ENCODE measurements at regions not wholly inside any gene's neighbourhood (a gene's known extent, or its start where the extent isn't known, plus 50 kb on each side); places are given as distances from the start of the nearest gene placed in this dataset.

DNA sequence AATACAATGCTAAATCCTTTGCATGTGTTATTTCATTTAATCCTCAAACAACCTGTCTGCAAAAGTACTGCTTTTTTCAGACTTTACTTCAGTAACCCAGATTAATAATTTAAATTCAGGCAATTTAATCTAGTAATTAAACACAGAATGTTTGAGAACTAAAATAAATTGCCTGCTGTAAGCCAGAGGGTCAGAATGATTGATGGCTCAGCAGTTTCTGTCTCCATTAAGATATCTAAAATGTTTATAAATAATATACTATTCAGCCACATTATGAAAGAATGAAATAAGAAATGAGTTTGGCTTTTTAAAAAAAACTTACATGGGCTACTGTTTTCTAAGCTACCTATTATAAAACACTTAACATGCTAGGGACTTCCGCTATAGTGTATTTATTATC, 846.0 kb downstream of the FAM181B start:
- TF ChIP-seq CTCF (IDR thresholded peaks at IDR 0.05) = no peak
- H3K27ac ChIP-seq = no peak overlapping the region

DNA sequence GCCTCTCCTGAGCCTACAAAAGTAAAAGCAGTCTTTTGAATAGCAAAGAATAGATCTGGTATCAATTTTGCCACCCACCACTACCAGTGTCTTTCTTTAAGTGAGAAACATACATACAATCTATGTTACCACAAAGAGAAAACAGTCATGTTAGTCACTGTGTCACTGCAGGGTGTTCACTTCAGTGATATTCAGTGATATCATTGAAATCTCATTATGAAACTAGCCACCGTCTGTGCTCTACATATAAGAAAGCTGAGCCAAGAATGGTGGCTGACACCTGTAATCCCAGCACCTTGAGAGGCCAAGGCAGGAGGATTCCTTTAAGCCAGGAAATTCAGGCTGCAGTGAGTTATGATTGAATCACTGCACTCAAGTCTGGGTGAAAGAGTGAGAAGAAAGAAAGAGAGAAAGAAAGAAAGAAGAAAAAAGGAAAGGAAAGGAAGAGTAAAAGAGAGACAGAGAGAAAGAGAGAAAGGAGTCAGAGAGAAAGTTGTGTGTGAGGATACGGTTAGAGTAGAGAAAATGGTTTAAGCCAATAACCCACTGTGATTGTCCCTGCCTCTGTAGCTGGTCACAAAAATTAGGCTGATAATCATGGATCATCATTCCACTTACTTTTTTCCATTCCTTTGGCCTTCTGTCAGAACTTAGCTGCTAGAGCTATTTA, 847.1 kb downstream of the FAM181B start:
- TF ChIP-seq ZFX (IDR thresholded peaks at IDR 0.05; ENCODE audit: borderline replicate concordance) = no peak
- no peak overlapping the region for H3K27ac ChIP-seq

- no peak overlapping the region for H3K27ac ChIP-seq
- TF ChIP-seq ZFX (IDR thresholded peaks at IDR 0.05; ENCODE audit: borderline replicate concordance) (no peak), CTCF (IDR thresholded peaks at IDR 0.05) (no peak)
These were observed 859.0 kb downstream of the FAM181B start for GRCh38 chr11:81874635-81875034.

GRCh38 chr11:81870815-81871214, 862.8 kb downstream of the FAM181B start:
- no peak for TF ChIP-seq ZFX (IDR thresholded peaks at IDR 0.05; ENCODE audit: borderline replicate concordance)
- no peak for TF ChIP-seq CTCF (IDR thresholded peaks at IDR 0.05)
- no peak overlapping the region for H3K27ac ChIP-seq

- TF ChIP-seq CTCF (IDR thresholded peaks at IDR 0.05) = no peak
- H3K27ac ChIP-seq = no peak overlapping the region
These were observed 863.6 kb downstream of the FAM181B start for GRCh38 chr11:81870066-81870412.

DNA sequence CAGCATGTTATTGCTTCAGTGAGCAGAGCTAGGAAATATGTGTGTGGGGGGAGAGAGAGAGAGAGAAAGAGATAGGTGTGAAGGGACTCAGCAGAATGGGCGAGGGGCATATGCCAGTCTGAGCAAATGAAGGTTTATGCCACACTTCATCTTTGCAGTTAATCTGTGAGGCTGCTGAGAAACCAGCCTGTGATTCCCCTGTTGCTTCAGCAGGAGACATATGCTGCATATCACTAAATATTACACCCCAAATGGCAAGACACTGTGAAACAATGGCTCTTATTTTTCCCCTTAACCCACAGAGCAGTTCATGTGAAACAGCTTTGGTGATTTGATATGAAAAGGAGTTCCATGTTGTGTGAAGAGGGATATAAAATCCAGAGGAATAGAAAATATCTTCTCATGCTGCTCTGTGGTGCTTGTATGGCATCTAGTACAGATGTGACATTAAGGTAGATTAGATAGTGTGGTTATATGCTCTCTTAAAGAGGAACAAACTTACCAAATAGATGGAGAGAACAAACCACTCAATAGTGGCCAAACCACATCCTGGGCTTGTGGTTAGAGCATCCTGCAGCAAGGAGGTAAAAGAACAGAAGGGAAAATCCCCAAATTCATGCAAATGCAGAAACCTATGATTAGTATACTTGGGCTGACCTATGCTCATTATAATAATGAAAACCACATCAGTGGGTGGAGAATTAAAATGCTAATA, 864.2 kb downstream of the FAM181B start:
- H3K27ac ChIP-seq = no peak overlapping the region
- TF ChIP-seq CTCF (IDR thresholded peaks at IDR 0.05) = no peak

DNA sequence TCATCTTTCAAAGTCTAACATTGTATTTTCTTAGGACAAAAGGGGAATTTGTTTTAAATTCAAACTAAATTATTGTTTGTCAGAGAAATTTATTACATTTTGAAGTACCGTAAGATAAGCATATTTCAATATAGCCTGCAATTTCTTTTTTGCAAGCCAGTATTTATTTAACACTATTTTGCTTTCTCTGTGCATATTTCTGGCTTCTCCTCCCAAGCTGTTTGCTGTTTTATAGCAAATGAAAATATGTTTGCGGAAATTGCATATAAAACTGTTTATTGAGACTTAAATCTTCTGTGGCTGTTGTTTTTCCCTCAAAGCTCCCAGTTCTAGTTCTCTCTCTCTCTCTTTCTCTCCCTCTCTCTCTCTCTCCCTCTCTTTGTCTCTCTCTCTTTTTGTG, 866.8 kb downstream of the FAM181B start:
- TF ChIP-seq ZFX (IDR thresholded peaks at IDR 0.05; ENCODE audit: borderline replicate concordance) (no peak), CTCF (IDR thresholded peaks at IDR 0.05) (no peak)
- no peak overlapping the region for H3K27ac ChIP-seq

GRCh38 chr11:81857386-81857785, 876.3 kb downstream of the FAM181B start:
- no peak overlapping the region for H3K27ac ChIP-seq
- TF ChIP-seq ZFX (IDR thresholded peaks at IDR 0.05; ENCODE audit: borderline replicate concordance) (no peak), CTCF (IDR thresholded peaks at IDR 0.05) (no peak)
